D721Med (cell line): ENCODE measurements at regions not wholly inside any gene's neighbourhood (a gene's known extent, or its start where the extent isn't known, plus 50 kb on each side); places are given as distances from the start of the nearest gene placed in this dataset.

Source experiments
- DNase-seq: peaks from one replicate; pipeline ENCODE4 v3.0.0; 2011; ENCODE audit warnings: low spot score; ENCODE audit not compliant: insufficient read length
- FAIRE-seq: peaks from 2 replicates; lab custom pipeline; 2011; peaks lifted over from hg19 to GRCh38; lab: Jason Lieb, UNC
- CTCF ChIP-seq: IDR thresholded peaks from 2 replicates; pipeline ENCODE4 v1.5.1; 2012; ENCODE audit warnings: mild to moderate bottlenecking, control low read depth; ENCODE audit not compliant: insufficient read depth; ENCODE audit errors: missing control alignments

GRCh38 chr2:222017252-222017850, 281.4 kb downstream of the PAX3 start:
- FAIRE-seq (peak; percentile 32), DNase-seq (no peak)
- no peak for TF ChIP-seq CTCF

- DNase-seq (no peak), FAIRE-seq (no peak)
- no peak for TF ChIP-seq CTCF
Observed at GRCh38 chr2:222013889-222014288, 284.9 kb downstream of the PAX3 start.

GRCh38 chr2:222000326-222000725, 298.5 kb downstream of the PAX3 start:
- FAIRE-seq (no peak), DNase-seq (no peak)
- TF ChIP-seq CTCF: no peak

GRCh38 chr2:221999717-222000116, 299.1 kb downstream of the PAX3 start:
- DNase-seq (no peak), FAIRE-seq (no peak)
- TF ChIP-seq CTCF: no peak

- no peak for FAIRE-seq
- TF ChIP-seq CTCF: no peak
- DNase-seq: no peak
Observed at GRCh38 chr2:221999166-221999565, 299.6 kb downstream of the PAX3 start.

- DNase-seq (no peak), FAIRE-seq (no peak)
- no peak for TF ChIP-seq CTCF
Observed at GRCh38 chr2:221997683-221998082, 301.1 kb downstream of the PAX3 start.

GRCh38 chr2:221997100-221997499, 301.7 kb downstream of the PAX3 start:
- no peak for TF ChIP-seq CTCF
- DNase-seq (no peak), FAIRE-seq (no peak)
